Esophagus squamous epithelium (tissue), 4 donors: ENCODE measurements at regions not wholly inside any gene's neighbourhood (a gene's known extent, or its start where the extent isn't known, plus 50 kb on each side); places are given as distances from the start of the nearest gene placed in this dataset.

Experiments
- CTCF ChIP-seq, 6 experiments: fragments of 450-650 bp in 4 of 6; fragments of 200-600 bp in 2 of 6; sonication (generic) in 2 of 6; IDR thresholded peaks; one replicate each; pipeline ENCODE4 v1.5.1; 2016 to 2019; ENCODE audit warnings: antibody characterized with exemption in 6 of 6, mild to moderate bottlenecking in 4 of 6, moderate library complexity in 4 of 6
- POLR2A ChIP-seq, 4 donors: fragments of 450-650 bp; IDR thresholded peaks; one replicate each; pipeline ENCODE4 v1.6.1; 2017; ENCODE audit warnings: antibody characterized with exemption in 4 of 4, mild to moderate bottlenecking in 4 of 4, moderate library complexity in 3 of 4

- TF ChIP-seq POLR2A (IDR thresholded peaks at IDR 0.05) (no peak), CTCF (IDR thresholded peaks at IDR 0.05) (no peak)
Observed at GRCh38 chr4:7127576-7127975, 59.7 kb upstream of the GRPEL1 start.
